SJSA1 (cell line): ENCODE measurements at regions not wholly inside any gene's neighbourhood (a gene's known extent, or its start where the extent isn't known, plus 50 kb on each side); places are given as distances from the start of the nearest gene placed in this dataset.

Experiments
- DNase-seq, 2 experiments: peaks; one replicate each; pipeline ENCODE4 v3.0.0-alpha.2; 2015 to 2020; ENCODE audit warnings: low spot score in 2 of 2, low read depth in 1 of 2
- H3K27ac ChIP-seq: fragments of 250-450 bp; sonication (Bioruptor Pico); 2 replicates; pipeline ENCODE4 v1.5.1; 2020; ENCODE audit warnings: mild to moderate bottlenecking, moderate library complexity
- H3K27me3 ChIP-seq: fragments of 250-450 bp; sonication (Bioruptor Pico); replicated peaks from 2 replicates; pipeline ENCODE4 v1.5.1; 2020; ENCODE audit warnings: mild to moderate bottlenecking, moderate library complexity
- H3K36me3 ChIP-seq: fragments of 250-450 bp; sonication (Bioruptor Pico); 2 replicates; pipeline ENCODE4 v1.5.1; 2020; ENCODE audit warnings: mild to moderate bottlenecking
- H3K4me1 ChIP-seq: fragments of 250-450 bp; sonication (Bioruptor Pico); replicated peaks from 2 replicates; pipeline ENCODE4 v1.6.1; 2021; ENCODE audit warnings: mild to moderate bottlenecking
- H3K4me3 ChIP-seq: fragments of 250-450 bp; sonication (Bioruptor Pico); 2 replicates; pipeline ENCODE4 v1.5.1; 2020; ENCODE audit warnings: mild to moderate bottlenecking
- H3K9me3 ChIP-seq: fragments of 250-450 bp; sonication (Bioruptor Pico); replicated peaks from 2 replicates; pipeline ENCODE4 v1.5.1; 2020; ENCODE audit warnings: mild to moderate bottlenecking

DNA sequence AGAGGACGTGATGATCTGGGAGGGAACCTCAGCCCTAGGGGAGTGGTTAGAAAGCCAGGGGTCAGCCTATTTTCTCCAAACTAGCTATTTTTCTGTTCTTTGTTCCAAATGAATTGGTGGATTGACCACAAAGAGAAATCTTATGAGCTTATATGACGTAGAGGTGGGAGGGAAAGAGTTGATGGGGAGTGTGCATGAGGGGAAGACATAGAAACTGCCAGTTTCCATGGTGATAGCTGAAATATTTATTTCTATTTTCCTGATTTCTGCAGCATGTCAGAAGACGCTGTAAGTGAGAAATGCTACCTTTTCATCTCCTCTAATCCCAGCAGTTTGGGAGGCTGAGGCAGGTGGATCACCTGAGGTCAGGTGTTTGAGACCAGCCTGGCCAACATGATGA, 51.4 kb upstream of the CISTR start:
- Histone ChIP-seq H3K4me1 (peaks cover 46% of the 10 kb centered on the region), H3K9me3 (0 out of 2 replicates have a peak, but pooled peaks cover 4% of the 10 kb centered on the region), H3K4me3 (no peak overlapping the region), H3K27me3 (no peaks in the 10 kb centered on the region), H3K27ac (no peak overlapping the region), H3K36me3 (no peaks in the 10 kb centered on the region)
- no peak for DNase-seq

DNA sequence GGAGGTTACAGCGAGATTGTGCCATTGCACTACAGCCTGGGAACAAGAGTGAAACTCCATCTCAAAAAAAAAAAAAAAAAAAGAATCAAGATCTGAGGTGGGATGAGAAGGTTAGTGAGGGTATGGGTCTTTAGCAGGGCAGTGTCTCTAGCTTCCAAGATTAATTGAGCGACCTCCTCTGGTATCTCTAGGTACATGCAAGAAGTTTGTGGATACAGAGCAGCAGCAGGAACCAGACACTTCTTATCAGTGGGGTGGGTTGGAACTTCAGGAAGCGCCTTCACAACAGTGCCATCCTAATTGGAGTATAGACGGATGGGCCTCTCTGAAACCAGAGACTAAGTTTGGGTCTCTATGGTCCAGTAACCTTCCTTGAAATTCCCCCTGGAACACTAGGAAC, 51.9 kb upstream of the CISTR start:
- Histone ChIP-seq H3K27me3 (no peaks in the 10 kb centered on the region), H3K27ac (no peak overlapping the region), H3K4me1 (peaks cover 41% of the 10 kb centered on the region), H3K36me3 (no peaks in the 10 kb centered on the region), H3K9me3 (0 out of 2 replicates have a peak, but pooled peaks cover 4% of the 10 kb centered on the region), H3K4me3 (no peak overlapping the region)
- no peak for DNase-seq

DNA sequence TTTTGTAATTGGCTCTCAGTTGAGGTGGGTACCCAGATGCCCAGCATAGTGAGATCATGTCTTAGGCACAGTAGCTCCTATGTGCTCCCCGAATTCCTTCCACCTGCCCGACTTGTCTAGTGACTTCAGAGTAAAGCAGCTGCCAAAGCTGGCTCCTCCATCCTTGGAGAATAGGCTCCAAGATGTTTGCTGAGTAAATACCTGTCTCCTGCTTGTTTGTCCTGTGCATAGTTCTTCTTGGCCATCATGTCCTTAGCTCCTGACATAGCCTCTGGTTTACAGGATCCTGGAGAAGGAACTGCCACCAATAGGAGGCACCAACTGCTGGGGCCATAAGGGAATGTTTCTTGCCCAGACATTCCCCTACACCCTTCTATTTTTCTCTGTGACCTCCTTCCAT, 52.6 kb upstream of the CISTR start:
- H3K4me3 ChIP-seq: no peak overlapping the region
- DNase-seq: no peak
- no peaks in the 10 kb centered on the region for H3K27me3 ChIP-seq
- 0 out of 2 replicates have a peak, but pooled peaks cover 4% of the 10 kb centered on the region for H3K9me3 ChIP-seq
- H3K4me1 ChIP-seq: peaks cover 41% of the 10 kb centered on the region
- H3K36me3 ChIP-seq: no peaks in the 10 kb centered on the region
- H3K27ac ChIP-seq: no peak overlapping the region

DNA sequence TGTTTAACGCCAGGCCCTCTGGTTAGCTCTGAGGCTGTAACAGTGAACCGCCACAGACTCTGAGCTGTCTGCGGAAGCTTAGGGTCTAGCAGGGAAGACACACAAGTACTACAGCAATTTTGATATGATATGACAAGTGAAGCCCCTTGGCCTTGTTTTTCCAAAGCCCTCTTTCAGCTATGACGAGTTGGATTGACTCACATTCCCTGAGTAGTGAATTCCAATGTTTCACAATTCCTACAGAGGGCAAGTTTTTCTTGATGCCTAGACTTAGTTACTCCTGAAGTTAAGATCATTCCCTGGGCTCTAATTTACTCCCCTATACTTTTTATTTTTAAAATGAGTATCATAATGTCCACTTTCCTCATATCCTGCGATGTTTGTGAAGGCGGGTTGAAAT, 53.3 kb upstream of the CISTR start:
- Histone ChIP-seq H3K4me3 (no peak overlapping the region), H3K27ac (no peak overlapping the region), H3K4me1 (peaks cover 38% of the 10 kb centered on the region), H3K36me3 (no peaks in the 10 kb centered on the region), H3K27me3 (no peaks in the 10 kb centered on the region), H3K9me3 (0 out of 2 replicates have a peak, but pooled peaks cover 4% of the 10 kb centered on the region)
- DNase-seq: no peak

DNA sequence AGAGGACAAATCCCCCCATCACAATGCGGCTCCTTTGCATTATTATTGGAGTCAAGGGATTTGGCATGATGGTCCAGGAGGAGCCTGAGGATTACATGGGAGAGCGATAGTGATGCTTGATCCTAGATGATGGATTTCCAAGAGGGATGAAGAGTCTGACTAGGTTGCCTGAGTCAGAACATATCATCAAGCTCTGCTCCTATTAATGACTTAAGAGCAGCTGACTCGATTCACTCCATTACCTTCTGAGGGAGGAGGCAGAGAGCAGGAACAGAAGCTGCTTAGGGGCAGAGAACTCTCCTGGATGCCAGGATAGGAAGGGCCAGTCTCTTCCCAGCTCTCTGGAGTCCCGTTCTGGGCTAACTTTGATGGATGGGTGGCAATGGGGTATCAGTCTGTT, 54.0 kb upstream of the CISTR start:
- no peak for DNase-seq
- no peaks in the 10 kb centered on the region for H3K27me3 ChIP-seq
- 0 out of 2 replicates have a peak, but pooled peaks cover 4% of the 10 kb centered on the region for H3K9me3 ChIP-seq
- H3K4me1 ChIP-seq: peaks cover 31% of the 10 kb centered on the region
- H3K36me3 ChIP-seq: no peaks in the 10 kb centered on the region
- H3K27ac ChIP-seq: no peak overlapping the region
- no peak overlapping the region for H3K4me3 ChIP-seq

DNA sequence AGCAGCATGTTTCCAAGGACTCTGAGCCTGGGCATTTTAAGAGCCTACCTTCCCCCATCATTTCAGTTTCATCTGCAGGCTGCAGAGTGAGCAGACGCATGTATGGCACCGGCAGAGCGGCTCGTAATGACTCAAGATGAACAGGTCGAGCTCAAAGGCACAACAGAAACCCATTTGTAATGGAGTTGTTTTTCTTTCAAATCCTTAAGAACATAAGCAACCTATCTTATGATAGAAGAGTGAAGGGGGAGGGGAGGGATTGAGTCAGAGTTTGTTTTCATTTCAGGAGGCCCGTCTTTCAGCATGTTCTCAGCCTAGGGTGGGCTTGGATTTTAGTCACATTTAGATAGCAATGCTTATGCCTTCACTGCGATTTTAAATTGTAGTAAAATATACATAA, 54.9 kb upstream of the CISTR start:
- no peak overlapping the region for H3K4me3 ChIP-seq
- H3K4me1 ChIP-seq: peaks cover 27% of the 10 kb centered on the region
- DNase-seq: peak; percentile 74 to 82
- H3K9me3 ChIP-seq: 0 out of 2 replicates have a peak, but pooled peaks cover 4% of the 10 kb centered on the region
- H3K27ac ChIP-seq: no peak overlapping the region
- no peaks in the 10 kb centered on the region for H3K27me3 ChIP-seq
- no peaks in the 10 kb centered on the region for H3K36me3 ChIP-seq

DNA sequence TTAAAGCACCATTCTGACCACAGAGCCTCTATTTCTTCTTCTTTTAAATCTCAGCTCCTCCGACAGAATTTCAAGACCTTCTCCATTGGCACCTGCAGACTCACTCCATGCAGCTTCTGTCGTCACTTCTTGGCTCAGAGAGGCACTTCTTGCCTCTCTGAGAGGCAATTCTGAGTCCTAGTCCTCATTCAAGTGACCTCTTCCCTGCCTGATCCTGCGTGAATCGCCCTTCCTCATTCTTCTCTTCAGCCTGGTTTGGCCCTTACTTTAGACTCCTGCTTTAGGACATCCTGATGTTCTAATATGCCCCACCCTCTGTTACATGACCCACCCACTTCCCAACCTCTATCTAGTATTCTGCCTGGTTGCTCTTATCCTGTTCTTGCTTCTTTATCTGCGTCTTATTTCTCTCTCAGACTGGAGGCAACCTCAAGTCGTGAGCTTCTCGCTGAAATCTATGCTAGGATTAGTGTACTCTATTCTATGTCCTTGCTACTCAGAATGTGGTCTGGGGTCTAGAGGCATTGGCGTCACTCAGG, 55.6 kb upstream of the CISTR start:
- H3K9me3 ChIP-seq: 0 out of 2 replicates have a peak, but pooled peaks cover 4% of the 10 kb centered on the region
- H3K27ac ChIP-seq: no peak overlapping the region
- DNase-seq: no peak
- H3K4me1 ChIP-seq: peaks cover 27% of the 10 kb centered on the region
- no peak overlapping the region for H3K4me3 ChIP-seq
- no peaks in the 10 kb centered on the region for H3K27me3 ChIP-seq
- H3K36me3 ChIP-seq: no peaks in the 10 kb centered on the region

DNA sequence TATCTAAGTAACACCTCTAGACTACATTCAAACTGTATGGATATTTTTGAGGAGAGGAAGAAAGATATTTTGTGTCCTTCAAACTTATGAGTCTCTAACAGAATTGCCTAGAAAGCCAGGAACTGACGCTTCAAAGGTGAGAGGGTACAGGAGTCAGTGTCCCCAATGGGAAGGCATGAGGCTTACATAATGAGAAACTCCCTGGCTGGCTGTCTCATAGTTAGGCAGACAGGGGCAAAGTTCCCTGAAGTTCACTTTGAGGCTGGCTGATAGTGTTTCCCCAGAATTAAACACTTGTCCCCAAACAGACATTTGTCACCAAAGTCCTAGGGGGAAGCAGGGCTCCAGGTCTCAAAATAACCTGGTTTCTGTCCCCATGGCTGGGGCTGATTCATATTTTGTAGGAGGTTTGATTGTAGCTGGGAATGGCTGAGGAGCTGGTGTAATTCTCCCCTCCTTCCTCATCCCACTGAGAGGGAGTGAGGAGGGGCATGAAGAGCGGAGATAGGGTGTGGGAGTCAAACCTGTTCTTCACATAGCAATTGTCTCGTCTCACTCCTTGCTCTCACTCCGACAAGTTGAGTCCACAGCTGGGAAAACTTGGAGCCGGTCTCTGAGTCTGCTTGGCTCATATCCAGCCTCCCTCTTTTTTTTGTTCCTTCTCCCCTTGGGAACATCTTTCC, 56.4 kb upstream of the CISTR start:
- no peaks in the 10 kb centered on the region for H3K27me3 ChIP-seq
- H3K4me1 ChIP-seq: peaks cover 27% of the 10 kb centered on the region
- no peak overlapping the region for H3K27ac ChIP-seq
- H3K9me3 ChIP-seq: 0 out of 2 replicates have a peak, but pooled peaks cover 4% of the 10 kb centered on the region
- no peaks in the 10 kb centered on the region for H3K36me3 ChIP-seq
- no peak overlapping the region for H3K4me3 ChIP-seq
- DNase-seq: no peak

DNA sequence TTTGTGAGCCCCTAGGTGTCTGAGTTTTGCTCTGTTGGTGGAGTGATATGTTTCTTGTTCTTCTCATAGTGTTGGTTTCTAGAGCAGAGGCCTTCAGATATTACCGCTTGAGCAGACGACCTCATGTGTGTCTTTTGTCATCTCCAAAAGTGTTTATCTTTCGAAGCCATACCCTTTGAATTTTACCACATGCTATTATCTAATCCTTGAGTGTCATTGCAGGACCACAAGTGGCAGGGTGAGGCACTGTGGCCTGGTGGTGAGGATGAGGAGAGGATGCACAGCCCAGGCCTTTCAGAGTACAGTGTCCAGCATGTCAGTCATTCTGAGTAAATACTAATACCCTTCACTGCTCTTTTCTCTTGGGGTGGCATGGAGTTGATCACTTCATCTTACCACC, 57.2 kb upstream of the CISTR start:
- peaks cover 25% of the 10 kb centered on the region for H3K4me1 ChIP-seq
- no peak for DNase-seq
- no peak overlapping the region for H3K4me3 ChIP-seq
- H3K9me3 ChIP-seq: 0 out of 2 replicates have a peak, but pooled peaks cover 4% of the 10 kb centered on the region
- H3K27ac ChIP-seq: no peak overlapping the region
- H3K36me3 ChIP-seq: no peaks in the 10 kb centered on the region
- H3K27me3 ChIP-seq: no peaks in the 10 kb centered on the region

DNA sequence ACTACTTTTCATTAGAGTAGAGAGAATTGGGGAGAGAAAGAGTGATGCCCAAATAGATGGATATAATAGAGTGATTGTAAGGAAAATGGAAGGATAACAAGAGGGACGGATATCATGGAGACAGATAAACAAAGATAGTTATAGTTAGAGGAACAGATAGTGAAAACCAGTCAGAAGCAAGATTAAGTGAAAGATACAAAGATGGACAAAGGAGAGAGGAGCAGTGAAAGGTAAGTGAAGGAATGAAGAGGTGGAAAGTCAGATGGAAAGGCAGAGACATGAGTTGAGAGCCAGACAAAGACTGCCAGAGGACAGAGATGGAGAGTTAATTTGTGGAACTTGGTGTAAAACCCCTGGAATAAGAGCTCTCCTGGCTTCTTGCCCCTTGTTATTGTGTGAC, 59.2 kb upstream of the CISTR start:
- H3K9me3 ChIP-seq: 0 out of 2 replicates have a peak, but pooled peaks cover 4% of the 10 kb centered on the region
- DNase-seq: no peak
- peaks cover 15% of the 10 kb centered on the region for H3K4me1 ChIP-seq
- H3K27ac ChIP-seq: no peak overlapping the region
- no peaks in the 10 kb centered on the region for H3K36me3 ChIP-seq
- H3K27me3 ChIP-seq: no peaks in the 10 kb centered on the region
- H3K4me3 ChIP-seq: no peak overlapping the region

DNA sequence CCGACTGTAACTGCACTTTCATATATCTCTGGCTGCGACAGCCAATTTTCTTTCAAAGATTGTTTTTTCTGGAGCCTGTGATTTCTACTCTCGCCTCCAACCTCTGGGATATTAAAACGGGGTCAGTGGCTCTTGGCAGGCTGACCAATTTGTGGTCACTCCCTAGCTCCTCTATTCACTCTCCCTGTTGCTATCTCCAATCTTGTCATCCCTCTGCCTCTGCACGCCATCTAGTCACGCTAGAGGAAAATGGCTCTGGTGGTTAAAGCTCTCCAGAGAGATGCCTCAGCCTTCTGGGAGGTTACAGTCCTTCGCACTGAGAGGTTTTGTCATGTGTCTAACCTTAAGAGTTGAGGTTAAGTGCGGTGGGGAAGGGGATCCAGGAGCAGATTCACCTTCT, 59.8 kb upstream of the CISTR start:
- H3K4me3 ChIP-seq: no peak overlapping the region
- H3K4me1 ChIP-seq: peaks cover 9% of the 10 kb centered on the region
- no peaks in the 10 kb centered on the region for H3K27me3 ChIP-seq
- DNase-seq: no peak
- H3K36me3 ChIP-seq: no peaks in the 10 kb centered on the region
- no peak overlapping the region for H3K27ac ChIP-seq
- 0 out of 2 replicates have a peak, but pooled peaks cover 4% of the 10 kb centered on the region for H3K9me3 ChIP-seq

DNA sequence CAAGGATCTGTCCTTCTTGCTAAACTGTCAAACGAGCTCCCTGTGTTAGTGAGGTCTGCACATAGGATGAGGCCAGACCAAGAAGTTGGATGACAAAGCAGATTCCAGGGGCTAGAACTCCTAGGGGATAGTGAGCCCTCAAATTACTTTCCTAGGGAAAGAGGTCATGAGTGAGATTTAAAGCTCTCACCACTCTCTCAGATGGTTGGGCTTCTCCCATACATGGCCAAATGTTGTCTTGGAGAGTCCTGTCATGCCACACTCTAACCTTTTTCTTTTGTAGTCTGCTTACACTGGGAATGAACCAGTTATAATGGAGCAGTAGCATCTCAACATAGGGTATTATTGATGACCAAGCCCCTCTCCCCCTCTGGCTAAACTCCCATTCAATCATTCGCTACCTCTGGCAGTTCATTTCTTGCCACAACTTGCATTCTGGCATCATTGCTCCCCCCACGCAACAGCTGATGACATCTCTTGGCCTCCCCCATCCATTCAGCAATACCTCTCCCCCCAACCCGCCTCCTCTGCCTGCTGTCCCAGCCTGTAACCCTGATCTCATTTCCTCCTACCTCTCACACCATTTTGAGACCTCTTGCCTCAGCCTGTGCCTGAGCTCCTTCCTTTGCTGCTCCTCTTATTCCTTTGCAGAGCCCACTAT, 64.7 kb upstream of the CISTR start:
- no peaks in the 10 kb centered on the region for H3K27me3 ChIP-seq
- no peak for DNase-seq
- no peaks in the 10 kb centered on the region for H3K9me3 ChIP-seq
- no peak overlapping the region for H3K27ac ChIP-seq
- no peak overlapping the region for H3K4me3 ChIP-seq
- peaks cover 9% of the 10 kb centered on the region for H3K4me1 ChIP-seq
- H3K36me3 ChIP-seq: no peaks in the 10 kb centered on the region

DNA sequence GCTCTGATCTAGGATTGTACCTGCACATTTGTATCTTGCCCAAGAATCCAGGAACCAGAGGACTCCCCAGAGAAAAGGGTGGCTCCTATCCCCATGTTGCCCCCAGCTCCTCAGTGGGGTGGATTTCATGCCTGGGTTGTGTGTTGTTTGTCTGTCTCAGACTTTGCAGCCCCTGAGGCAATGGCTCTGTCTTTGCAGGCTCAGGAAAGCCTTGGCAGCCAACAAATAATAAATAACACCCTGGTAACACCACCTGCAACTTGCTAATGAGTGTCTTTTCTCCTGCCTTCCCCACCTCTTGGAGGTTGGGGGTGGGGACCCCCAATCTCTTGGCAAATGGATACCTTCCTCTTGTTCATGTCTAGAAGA, 65.2 kb upstream of the CISTR start:
- H3K9me3 ChIP-seq: no peaks in the 10 kb centered on the region
- H3K36me3 ChIP-seq: no peaks in the 10 kb centered on the region
- no peak overlapping the region for H3K27ac ChIP-seq
- no peak for DNase-seq
- H3K27me3 ChIP-seq: no peaks in the 10 kb centered on the region
- H3K4me3 ChIP-seq: no peak overlapping the region
- peaks cover 9% of the 10 kb centered on the region for H3K4me1 ChIP-seq
